PC-3 (cell line): ENCODE measurements at regions not wholly inside any gene's neighbourhood (a gene's known extent, or its start where the extent isn't known, plus 50 kb on each side); places are given as distances from the start of the nearest gene placed in this dataset.

Experiments
- EZH2 ChIP-seq: fragments of 300-600 bp; sonication (generic); IDR thresholded peaks from one replicate; pipeline ENCODE4 v1.6.1; 2017; ENCODE audit warnings: antibody characterized with exemption, mild to moderate bottlenecking, low read length; ENCODE audit not compliant: unreplicated experiment
- EZH2phosphoT487 ChIP-seq: fragments of 300-600 bp; sonication (generic); IDR thresholded peaks from 2 replicates; pipeline ENCODE4 v1.6.1; 2018; ENCODE audit warnings: mild to moderate bottlenecking, antibody characterized with exemption, low read length, borderline replicate concordance
- TF ChIP-seq, protein P1 (sequence below): fragments of 300-600 bp; sonication (generic); conservative IDR thresholded peaks from 2 replicates; pipeline ENCODE4 v1.5.1; 2017; ENCODE audit warnings: antibody characterized with exemption, low read depth, mild to moderate bottlenecking, low read length

DNA sequence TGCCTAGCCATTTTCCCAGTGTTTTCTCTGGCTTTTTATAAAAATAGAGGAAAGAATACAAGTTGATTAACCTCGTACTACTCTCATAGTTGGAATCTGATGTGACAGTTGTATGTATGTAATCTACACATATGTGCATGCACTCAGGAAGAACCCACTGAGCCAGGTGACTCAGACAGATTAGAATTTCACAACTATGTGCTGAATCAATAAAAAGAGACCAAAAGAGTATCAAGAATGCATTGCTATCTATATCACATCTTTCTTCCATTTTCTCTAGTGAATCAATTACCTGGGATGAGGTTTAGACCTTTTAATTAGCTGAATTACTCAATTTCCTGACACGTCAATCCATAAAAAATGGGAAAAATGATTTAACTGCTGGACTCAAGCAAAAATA is 319.3 kb upstream of the ATP10A start:
- TF ChIP-seq, protein P1, sequence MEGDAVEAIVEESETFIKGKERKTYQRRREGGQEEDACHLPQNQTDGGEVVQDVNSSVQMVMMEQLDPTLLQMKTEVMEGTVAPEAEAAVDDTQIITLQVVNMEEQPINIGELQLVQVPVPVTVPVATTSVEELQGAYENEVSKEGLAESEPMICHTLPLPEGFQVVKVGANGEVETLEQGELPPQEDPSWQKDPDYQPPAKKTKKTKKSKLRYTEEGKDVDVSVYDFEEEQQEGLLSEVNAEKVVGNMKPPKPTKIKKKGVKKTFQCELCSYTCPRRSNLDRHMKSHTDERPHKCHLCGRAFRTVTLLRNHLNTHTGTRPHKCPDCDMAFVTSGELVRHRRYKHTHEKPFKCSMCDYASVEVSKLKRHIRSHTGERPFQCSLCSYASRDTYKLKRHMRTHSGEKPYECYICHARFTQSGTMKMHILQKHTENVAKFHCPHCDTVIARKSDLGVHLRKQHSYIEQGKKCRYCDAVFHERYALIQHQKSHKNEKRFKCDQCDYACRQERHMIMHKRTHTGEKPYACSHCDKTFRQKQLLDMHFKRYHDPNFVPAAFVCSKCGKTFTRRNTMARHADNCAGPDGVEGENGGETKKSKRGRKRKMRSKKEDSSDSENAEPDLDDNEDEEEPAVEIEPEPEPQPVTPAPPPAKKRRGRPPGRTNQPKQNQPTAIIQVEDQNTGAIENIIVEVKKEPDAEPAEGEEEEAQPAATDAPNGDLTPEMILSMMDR, result no peak
- TF ChIP-seq EZH2, result no peak
- TF ChIP-seq EZH2phosphoT487, result no peak
